Ovary (tissue), 7 donors: ENCODE measurements at regions not wholly inside any gene's neighbourhood (a gene's known extent, or its start where the extent isn't known, plus 50 kb on each side); places are given as distances from the start of the nearest gene placed in this dataset.

Experiments
- DNase-seq, 5 donors: peaks; one replicate each; pipeline ENCODE4 v3.0.0-alpha.2; 2019 to 2020
- H3K27ac ChIP-seq, 2 donors: fragments of 200-600 bp; one replicate each; pipeline versions ENCODE4 v1.5.1 to v1.8.0; 2019 to 2022
- H3K27me3 ChIP-seq: fragments of 200-600 bp; one replicate; pipeline ENCODE4 v1.8.0; 2022
- H3K36me3 ChIP-seq: fragments of 200-600 bp; sonication (generic); one replicate; pipeline ENCODE4 v1.5.1; 2019
- H3K4me1 ChIP-seq: one replicate; pipeline ENCODE4 v1.8.1; 2013; ENCODE audit warnings: mild to moderate bottlenecking, moderate library complexity; ENCODE audit not compliant: insufficient read depth
- H3K4me3 ChIP-seq: fragments of 200-600 bp; sonication (generic); one replicate; pipeline ENCODE4 v1.5.1; 2017
- H3K9me3 ChIP-seq, 2 donors: fragments of 200-600 bp in 1 of 2; sonication (generic) in 1 of 2; one replicate each; pipeline versions ENCODE4 v1.5.1 to v1.8.1; 2013 to 2019; ENCODE audit warnings: mild to moderate bottlenecking in 1 of 2, moderate library complexity in 1 of 2
- EP300 ChIP-seq: sonication (generic); formaldehyde crosslinking; IDR thresholded peaks from one replicate; pipeline ENCODE4 v1.6.1; 2017; ENCODE audit warnings: antibody characterized with exemption
- POLR2A ChIP-seq: fragments of 450-650 bp; IDR thresholded peaks from one replicate; pipeline ENCODE4 v1.6.1; 2017; ENCODE audit warnings: antibody characterized with exemption, mild to moderate bottlenecking, moderate library complexity
- WGBS, 3 donors: extraction: QIAGEN DNeasy Blood & Tissue Kit in 1 of 3; methylation state at CpG; one replicate each; pipeline versions ENCODE4 v1.1.5 to v1.1.7; 2013 to 2017; 5-methylcytosine and 5-hydroxymethylcytosine counted together
- intact Hi-C, 4 donors: fragments of 100-400 bp; cut with DNase I; formaldehyde crosslinking; loops; one replicate each; pipeline versions ENCODE4 v1.11.0 to v1.15.1; 2022 to 2023
- TF ChIP-seq, protein P1 (sequence below), 3 donors: fragments of 450-650 bp in 2 of 3; fragments of 200-600 bp in 1 of 3; IDR thresholded peaks; one replicate each; pipeline versions ENCODE4 v1.5.1 to v1.8.0; 2016 to 2022; ENCODE audit warnings: antibody characterized with exemption in 3 of 3, mild to moderate bottlenecking in 1 of 3
- donor health status: DM: no; HTN: no; CAD: no; lungs with moderate emphysema.
- donor health status: DM: no; HTN: no; CAD: no.
- donor health status: Bipolar disorder and iron deficiency.
- donor health status: DM: no; HTN: no; CAD: no.
- donor health status: DM: yes; HTN: yes; CAD: no.

DNA sequence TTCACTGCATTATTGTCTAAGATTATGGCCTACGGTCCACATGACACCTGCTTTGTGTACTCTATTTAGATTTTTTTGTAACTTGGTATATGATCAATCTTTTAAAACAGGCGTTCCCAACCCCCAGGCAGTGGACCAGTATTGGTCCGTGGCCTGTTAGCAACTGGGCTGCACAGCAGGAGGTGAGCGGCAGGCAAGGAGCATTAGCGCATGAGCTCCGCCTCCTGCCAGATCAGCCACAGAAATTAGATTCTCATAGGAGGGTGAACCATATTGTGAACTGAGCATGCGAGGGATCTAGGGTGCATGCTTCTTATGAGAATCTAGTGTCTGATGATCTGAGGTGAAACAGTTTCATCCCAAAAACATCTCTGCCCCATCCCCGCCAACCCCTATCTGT lies 228.4 kb upstream of the NR5A2 start:
- Histone ChIP-seq H3K9me3 (no peaks in the 10 kb centered on the region), H3K36me3 (no peaks in the 10 kb centered on the region), H3K27me3 (no peaks in the 10 kb centered on the region), H3K4me3 (no peak overlapping the region), H3K27ac (no peak overlapping the region), H3K4me1 (no peaks in the 10 kb centered on the region)
- intact Hi-C loops, result no loop called here
- TF ChIP-seq POLR2A (no peak), EP300 (no peak)
- TF ChIP-seq, protein P1, sequence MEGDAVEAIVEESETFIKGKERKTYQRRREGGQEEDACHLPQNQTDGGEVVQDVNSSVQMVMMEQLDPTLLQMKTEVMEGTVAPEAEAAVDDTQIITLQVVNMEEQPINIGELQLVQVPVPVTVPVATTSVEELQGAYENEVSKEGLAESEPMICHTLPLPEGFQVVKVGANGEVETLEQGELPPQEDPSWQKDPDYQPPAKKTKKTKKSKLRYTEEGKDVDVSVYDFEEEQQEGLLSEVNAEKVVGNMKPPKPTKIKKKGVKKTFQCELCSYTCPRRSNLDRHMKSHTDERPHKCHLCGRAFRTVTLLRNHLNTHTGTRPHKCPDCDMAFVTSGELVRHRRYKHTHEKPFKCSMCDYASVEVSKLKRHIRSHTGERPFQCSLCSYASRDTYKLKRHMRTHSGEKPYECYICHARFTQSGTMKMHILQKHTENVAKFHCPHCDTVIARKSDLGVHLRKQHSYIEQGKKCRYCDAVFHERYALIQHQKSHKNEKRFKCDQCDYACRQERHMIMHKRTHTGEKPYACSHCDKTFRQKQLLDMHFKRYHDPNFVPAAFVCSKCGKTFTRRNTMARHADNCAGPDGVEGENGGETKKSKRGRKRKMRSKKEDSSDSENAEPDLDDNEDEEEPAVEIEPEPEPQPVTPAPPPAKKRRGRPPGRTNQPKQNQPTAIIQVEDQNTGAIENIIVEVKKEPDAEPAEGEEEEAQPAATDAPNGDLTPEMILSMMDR (IDR thresholded peaks at IDR 0.05), result no peak
- no peak for DNase-seq
- 88 to 90% (median 90%) methylated on average over 8 of the region's 8 CpGs for WGBS, 3 donors

DNA sequence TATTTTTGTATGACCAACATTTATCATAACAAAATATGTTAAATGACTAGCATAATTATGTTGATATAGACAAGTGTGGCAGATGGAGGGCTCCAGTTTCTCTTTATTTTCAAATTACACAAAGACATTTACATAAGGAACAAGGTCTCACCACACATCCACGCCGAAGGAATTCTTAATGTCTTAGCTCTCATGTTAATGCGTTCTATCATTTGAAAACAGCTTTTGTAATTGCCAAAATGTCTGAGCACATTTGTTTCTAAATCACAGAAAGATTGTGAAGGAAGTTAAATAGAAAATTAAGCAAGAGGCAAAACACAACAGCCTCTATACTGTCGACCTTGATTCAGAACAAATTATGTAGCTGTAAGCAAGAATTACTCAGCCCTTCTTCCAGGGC lies 223.0 kb upstream of the NR5A2 start:
- no peaks in the 10 kb centered on the region for H3K9me3 ChIP-seq
- intact Hi-C loops, result no loop called here
- DNase-seq, result no peak
- no peak overlapping the region for H3K4me3 ChIP-seq
- no peaks in the 10 kb centered on the region for H3K27me3 ChIP-seq
- H3K36me3 ChIP-seq, result no peaks in the 10 kb centered on the region
- H3K4me1 ChIP-seq, result no peaks in the 10 kb centered on the region
- no peak overlapping the region for H3K27ac ChIP-seq
- TF ChIP-seq, protein P1 (IDR thresholded peaks at IDR 0.05), result no peak
- TF ChIP-seq POLR2A, result no peak
- TF ChIP-seq EP300, result no peak
- 34 to 54% (median 47%) methylated on average over 4 of the region's 4 CpGs for whole genome bisulfite sequencing, 3 donors

DNA sequence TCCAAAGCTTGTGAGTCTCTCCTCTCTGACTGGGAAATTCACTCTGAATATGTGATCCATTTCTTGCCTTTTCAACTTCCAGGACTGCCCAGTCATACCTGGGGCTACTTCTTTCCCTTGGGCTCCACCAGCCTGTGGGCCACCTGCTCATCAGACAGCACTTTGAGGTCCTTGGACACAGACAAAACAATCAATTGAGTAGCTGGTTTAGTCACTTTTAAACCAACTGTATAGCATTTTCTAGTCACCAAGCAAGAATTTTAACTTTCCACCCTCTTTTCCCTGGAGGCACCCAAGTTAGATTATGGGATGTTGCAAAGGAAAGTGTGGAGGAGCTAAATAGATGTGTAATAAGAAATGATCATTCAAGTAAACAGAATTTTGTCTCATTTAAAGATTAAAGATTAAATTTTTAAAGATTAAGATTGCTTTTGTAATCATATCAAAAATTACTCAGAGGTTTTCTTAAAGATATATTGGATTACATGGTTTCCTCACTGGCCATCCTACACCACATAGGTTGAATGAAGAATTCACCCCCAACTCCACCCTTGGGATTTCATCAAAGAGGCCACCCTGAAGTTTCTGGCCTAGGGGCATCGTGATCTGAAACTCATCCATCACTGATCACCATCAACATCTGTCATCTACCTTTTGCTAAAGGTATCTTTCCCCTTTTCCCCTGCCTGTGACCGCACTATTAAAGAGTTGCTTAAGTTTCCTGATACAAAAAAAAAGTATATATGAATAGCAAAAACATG lies 219.2 kb upstream of the NR5A2 start:
- Histone ChIP-seq H3K4me3 (no peak overlapping the region), H3K9me3 (no peaks in the 10 kb centered on the region), H3K27ac (no peak overlapping the region), H3K36me3 (no peaks in the 10 kb centered on the region), H3K4me1 (no peaks in the 10 kb centered on the region), H3K27me3 (no peaks in the 10 kb centered on the region)
- WGBS, 3 donors, result 68 to 78% (median 72%) methylated on average over 2 of the region's 2 CpGs
- TF ChIP-seq, protein P1 (IDR thresholded peaks at IDR 0.05), result no peak
- TF ChIP-seq POLR2A, result no peak
- TF ChIP-seq EP300, result no peak
- intact Hi-C loops, result no loop called here
- no peak for DNase-seq

DNA sequence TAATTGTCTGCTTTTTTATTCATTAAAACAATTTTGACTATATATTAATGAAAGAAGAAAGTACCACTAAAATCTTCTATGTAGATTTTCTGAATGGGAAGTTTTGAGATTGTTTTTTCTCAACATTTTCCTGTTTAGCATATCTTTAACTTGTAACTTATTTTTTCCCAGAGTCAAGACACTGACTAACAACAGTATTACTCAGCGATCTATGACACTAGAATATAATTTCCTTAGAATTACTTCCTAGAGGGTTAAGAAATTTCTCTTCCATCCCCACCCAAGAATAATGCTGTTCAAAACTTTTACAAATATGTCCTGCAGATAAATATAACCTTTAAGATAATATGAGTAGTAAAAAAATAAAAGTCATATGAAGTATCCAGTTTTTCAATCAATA lies 218.2 kb upstream of the NR5A2 start:
- no peak for DNase-seq
- Histone ChIP-seq H3K27ac (no peak overlapping the region), H3K9me3 (no peaks in the 10 kb centered on the region), H3K36me3 (no peaks in the 10 kb centered on the region), H3K4me1 (no peaks in the 10 kb centered on the region), H3K4me3 (no peak overlapping the region), H3K27me3 (no peaks in the 10 kb centered on the region)
- WGBS, 3 donors, result 39 to 98% (median 89%) methylated on average over 1 of the region's 1 CpG
- intact Hi-C loops, result no loop called here
- TF ChIP-seq, protein P1 (IDR thresholded peaks at IDR 0.05), result no peak
- TF ChIP-seq POLR2A, result no peak
- no peak for TF ChIP-seq EP300
